Activated T-cell treated with anti-CD3 and anti-CD28 coated beads, Interleukin-2, amount 50 U/mL, for 1 hour (primary cell): ENCODE measurements at regions not wholly inside any gene's neighbourhood (a gene's known extent, or its start where the extent isn't known, plus 50 kb on each side); places are given as distances from the start of the nearest gene placed in this dataset.

Experiments used
- DNase-seq: peaks from one replicate; pipeline ENCODE4 v3.0.0-alpha.2; 2020

DNA sequence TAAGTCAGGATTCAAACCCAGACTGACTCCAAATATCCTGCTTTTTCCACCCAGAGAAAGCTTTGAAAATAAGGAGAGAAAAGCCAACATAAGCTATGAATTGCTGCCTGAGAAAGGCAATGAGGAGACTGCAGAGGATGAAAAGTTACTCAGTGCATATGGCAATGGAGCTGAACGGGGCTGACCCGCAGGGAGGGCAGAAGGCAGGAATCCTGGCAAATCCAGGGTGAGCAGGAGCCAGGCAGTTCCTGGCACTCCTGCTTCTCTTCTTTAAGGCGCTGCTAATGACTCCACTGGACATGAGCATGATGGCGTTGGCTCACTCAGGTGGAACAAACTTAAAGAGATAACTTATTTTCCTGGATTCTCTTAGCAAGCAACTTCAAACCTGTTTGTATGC is 95.2 kb upstream of the TMCC3 start:
- DNase-seq, result no peak

DNA sequence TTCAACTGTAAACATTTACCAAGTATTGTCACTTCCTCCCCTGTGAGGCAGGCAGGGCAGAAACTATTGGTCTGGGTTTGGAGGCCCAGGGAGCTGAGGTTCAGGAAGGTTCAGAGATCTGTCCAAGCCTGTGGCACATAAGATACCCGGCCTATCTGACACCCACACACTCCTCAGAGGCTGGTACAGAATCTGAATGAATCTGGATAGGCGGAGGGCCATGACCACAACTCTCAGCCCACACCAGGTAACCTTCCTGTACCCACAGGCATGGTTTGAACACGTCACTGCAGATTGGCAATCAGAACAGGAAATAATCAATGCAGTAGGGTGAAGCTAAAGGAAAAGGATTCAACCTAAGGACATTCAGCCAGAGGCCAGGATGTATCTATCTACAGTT is 92.8 kb upstream of the TMCC3 start:
- DNase-seq, result no peak

DNA sequence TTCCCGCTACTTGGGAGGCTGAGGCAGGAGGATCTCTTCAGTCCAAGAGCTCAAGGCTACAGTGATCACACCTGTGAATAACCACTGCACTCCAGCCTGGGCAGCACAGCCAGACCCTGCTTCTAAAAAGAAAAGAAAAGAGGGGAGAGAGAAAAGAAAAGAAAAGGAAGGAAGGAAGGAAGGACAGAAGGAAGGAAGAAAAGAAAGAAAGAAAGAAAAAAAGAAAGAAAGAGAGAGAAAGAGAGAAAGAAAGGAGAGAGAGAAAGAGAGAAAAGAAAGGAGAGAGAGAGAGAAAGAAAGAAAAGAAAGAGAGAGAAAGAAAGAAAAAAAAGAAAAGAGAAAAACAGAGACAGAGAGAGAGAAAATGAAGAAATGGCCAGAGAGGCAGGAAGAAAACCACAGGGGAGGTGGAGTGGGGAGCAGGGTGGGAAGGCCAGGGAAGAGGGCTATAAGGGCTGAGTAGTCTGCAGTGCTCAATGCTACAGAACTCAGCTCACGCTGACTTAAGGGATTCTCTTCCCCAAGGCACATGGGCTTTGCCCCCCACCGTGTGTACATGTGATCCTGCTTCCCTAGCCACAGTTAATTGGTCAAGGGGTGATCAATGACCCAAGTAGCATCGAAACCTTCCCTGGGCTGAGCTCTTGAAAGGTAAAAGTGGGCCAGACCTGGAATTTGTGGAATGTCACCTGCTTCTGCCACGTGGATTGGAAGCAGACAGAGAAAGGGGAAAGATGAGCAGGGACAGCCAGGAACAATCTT is 90.4 kb upstream of the TMCC3 start:
- no peak for DNase-seq

DNA sequence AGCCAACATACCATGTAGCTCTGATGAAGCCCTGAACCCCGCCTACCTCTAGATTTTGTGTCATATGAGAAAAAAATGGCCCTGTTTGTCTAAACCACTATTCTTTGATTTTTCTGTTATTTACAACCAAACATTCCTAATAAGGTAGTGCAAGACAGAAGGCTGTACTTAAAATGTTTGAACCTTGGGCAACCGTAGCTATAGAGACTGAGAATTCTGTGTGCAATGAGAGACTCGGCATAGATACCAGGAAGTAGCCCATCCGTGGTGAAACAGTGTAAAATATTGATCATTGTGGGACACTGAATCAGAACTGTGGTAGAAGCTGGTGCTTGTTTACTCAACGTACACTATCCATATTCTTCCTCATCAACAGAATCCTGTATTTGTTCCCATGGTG is 86.5 kb upstream of the TMCC3 start:
- no peak for DNase-seq

DNA sequence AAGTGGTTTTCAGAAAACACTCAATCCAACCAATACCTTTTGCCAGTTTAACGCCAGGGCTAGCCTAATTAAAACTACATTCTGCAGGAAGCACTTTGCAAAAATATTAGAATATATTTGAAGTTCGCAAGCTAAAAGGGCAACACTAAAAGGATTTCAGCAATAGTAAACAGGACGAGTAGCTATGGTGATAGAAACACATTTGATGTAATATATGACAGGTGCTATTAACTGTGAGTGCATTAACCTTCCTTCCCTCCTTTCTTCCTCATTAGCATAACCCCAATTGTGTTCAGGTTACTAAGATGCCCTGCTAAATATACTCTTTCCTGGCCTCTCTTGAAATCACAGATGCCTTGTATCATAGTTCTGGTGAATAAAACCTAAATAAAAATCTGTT is 85.6 kb upstream of the TMCC3 start:
- DNase-seq, result no peak

DNA sequence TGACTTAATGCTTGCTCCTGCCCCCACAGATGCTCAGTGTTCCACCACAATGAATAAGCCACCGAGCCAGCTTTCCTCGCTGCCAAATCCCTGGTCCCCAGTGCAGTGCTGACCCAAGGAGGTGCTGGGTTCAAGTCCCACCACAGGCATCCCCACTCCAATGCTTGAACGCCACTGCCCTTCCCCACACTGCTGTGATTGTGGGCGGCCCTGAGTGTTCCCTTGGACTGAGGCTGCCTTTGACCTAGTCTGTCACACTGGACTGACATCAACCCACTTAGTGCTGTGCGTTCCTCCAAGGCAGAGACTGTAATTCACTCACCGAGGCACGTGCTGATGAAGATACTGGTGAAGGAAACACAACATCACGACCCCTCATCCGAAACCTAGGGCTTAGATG is 83.4 kb upstream of the TMCC3 start:
- no peak for DNase-seq

DNA sequence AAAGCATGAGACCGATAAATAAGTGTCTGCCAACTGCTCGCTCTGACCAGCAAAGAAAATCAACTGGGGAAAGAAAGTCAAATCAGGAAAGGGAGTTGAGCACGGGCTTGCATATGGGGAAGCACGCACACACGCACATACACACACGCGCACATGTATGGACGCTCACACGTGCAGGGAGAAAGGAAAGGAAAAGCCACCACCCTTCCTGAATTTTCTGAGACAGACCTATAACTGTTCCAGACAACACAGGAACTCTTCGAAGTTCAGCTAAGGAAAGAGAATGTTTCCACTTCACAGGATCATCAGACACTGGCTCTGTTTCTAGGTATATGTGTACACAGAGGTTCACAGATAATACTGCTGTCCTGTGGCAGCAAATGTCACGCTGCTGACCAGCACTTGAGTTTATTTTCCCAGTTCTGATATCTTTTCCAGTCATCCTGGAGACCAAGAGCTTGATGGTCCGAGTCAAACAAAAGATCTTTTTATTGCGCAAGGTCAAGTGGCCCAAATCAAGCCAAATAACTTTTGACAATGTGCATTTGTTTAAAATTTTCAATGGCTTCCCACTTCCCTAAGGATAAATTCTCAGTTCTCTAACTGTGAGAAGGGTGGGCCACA is 82.1 kb upstream of the TMCC3 start:
- no peak for DNase-seq

DNA sequence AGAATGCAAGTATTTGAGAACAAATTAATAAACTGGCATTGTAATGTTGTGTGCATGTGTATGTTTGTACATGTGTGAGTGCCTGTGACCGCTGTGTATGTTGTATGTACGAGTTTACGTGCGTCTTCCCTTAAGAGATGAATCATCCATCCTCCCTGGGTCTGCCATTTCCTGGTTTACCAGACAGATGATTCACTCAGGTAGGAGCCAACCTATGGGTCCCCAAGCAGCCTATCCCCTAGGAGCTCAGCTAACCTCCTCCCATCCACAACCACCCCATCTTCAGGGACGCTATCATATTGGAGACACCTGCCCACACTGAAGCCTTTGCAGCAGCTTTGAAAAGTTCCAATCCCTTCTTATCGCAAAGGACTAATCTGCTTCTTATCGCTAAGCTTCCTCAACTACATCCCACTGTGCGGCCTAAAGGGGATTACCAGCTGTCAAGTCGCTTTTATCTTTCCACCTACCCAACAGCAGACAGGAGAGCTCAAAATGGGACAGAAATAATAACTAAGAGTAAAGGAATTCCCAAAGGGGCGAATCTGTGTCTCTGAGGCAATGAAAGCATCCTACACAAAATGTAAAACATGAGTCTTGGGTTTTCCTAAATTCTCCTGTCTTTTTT is 81.5 kb upstream of the TMCC3 start:
- DNase-seq, result no peak

DNA sequence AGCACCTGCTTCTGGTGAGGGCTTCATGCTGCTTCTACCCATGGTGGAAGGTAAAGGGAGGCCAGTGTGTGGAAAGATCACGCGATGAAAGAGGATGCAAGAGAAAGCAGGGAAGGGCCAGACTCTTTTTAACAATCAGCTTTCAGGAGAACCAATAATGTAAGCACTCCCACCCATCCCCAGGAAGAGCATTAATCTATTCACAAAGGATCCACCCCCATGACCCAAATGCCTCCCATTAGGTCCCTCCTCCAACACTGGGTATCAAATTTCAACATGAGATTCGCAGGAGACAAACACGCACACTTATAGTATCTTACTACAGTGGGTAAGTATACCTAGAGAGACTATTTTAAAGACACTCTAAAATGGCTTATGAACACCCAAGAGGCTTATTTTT is 80.5 kb upstream of the TMCC3 start:
- no peak for DNase-seq

DNA sequence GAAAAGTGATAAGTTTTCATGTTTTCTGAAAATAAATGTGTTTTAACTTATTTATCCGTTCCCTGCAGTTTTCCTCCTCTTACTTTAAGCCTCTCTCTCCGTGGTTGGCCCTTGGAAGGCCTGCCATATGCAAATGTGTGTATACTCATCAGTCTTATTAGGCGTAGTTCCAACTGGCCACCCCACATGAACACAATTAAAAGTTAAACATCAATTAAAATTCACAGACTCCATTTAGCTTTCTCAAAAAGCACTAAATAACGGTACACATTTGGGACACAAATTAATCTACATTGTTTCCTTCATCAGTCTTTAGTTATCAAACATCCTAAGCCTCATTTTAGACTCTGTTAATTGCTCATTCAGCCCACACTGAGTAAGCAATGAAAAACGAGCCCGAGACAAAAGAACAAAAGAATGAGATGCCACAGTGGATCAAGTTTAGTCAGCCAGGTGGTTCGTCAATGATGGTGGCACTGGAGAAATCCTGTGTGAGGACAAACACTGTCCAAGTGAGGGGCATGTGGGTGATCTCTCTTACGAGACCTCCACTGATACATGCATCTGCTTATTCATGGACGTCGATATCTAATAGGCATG is 76.0 kb upstream of the TMCC3 start:
- no peak for DNase-seq

DNA sequence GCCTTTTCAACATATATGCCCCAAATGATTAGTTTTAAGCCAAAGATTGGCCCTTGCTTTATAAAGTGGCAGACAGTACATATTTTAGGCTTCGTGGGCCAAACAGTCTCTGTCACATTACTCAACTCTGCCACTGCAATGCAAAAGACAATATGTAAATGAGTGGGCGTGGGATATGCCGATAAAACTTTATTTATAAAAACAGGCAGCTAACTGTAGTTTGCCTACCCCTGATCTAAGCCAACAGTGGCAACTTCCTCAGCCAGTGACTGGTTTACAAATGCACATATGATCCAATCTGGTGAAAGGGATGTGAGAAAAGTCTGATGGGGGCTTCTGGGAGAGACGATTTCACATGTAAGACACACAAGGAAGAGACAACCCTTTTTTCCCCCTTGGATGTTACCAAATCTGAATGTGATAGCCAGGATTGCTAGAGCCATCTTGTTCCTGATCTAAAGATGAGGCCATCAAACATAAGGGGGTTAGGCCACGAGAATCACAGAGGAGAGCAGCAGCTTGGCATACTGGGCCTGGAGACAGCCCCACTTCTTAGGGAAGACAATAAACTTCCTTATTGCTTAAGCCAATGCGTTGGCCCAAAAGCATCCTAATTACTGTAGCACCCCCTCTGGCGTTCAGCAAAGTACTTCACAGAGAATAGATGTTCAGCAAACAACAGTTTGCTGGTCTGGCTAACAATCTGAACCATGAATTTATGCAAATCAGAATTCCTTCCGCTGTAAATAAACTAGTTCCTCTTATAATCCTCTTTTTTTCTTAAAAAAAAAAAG is 75.2 kb upstream of the TMCC3 start:
- DNase-seq, result no peak

DNA sequence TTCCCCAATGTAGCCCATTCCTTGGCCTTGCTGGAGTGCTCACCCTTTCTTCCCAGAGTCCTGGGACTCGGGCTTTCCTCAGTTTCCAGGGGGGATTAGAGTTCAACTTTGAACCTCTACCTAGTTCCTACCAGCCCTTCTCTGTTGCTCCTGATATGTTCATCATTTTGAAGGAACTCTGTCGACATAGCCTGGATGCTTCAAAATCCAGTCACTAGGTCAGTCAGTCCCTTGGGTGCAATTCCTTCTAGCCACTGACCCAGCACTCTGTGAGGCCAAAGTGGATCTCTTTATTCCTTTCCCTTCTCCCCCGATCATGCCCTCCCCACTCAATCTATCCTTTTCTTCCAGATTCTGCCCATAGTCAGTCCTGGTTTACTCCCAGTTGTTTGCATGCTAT is 72.3 kb upstream of the TMCC3 start:
- no peak for DNase-seq

DNA sequence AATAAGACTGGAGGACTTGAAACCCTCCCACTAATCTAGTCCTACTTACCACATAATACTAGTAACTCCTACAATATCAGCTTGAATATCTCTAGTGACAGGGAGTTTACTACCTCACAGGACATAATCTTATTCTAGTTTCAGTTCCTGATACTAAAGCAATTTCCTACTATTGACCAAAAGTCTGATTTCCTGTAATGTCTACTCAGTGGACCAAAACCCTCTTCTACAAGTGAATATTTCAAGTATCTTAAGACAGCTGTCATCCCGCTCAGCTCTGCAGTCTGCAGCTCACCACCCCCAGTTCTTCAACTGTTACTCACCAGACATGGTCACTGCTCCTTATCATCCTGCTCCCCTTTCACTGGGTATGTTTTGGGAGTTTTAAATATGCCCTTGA is 70.8 kb upstream of the TMCC3 start:
- DNase-seq, result no peak

DNA sequence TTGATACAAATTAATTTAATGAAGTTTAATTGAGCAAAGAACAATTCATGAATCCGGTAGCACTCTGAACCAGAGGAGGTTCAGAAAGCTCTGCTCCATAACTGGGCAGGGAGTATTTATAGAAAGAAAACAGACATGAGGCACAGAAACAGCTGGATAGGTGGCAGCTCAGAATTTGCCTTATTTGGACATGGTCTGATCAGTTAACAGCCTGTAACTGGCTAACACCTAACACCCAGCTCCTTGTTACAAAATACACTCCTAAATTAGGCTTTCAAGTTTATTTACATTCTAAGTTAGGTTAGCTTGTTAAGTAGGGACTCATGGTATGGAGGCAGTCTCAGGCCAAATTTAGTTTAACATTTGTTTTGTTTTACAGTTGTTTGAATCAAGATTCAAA is 67.8 kb upstream of the TMCC3 start:
- no peak for DNase-seq

DNA sequence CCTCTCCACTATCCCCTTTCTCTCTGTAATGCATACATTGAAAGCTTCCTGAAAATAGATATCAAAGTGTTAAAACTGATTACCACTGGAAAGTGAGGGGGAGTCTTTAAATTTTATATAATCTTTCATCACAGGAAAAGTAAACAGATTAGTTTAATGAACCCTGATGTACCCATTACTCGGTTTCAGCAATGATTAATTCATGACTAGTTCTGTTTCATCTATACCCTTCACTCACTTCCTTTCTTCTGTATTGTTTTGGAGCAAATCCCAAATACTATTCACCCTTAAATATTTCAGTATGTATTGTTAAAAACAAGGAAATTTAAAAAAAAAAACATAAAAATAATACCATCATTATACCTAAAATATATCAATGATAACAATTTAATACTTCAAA is 67.3 kb upstream of the TMCC3 start:
- DNase-seq, result no peak

DNA sequence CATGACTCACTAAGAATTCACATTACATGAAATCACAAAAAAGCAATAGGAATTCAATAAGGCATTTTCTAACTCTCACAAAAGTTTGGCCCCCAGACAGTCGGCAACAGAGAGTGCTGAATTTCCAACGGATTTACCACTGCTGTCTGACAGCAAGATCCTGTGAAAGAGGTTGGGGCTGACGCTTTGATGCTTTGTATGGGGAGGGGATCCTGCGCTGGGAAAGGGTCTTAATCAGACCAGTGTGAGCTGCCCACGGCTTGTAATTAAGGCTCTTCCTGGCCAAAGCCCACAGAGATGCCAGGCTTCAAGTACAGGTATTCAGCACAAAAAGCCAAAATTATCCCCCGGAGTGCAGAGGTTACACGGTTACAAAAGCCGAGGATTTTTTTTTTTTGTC is 66.8 kb upstream of the TMCC3 start:
- DNase-seq, result no peak

DNA sequence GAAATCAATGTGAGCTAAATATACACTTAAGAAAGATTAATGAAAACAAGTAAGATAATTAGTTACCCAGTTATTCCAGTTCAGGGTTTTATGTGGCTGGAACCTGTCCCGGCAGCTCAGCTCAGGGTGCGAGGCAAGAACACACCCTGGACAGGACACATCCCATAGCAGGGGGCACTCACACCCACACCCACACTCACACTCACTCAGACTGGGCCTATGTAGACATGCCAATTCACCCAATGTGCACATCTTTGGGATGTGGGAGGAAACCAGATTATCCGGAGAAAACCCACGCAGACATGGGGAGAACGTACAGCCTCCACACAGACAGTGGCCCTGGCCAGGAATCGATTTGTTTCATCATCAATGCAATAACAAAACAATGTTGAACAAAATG is 66.0 kb upstream of the TMCC3 start:
- DNase-seq, result no peak

DNA sequence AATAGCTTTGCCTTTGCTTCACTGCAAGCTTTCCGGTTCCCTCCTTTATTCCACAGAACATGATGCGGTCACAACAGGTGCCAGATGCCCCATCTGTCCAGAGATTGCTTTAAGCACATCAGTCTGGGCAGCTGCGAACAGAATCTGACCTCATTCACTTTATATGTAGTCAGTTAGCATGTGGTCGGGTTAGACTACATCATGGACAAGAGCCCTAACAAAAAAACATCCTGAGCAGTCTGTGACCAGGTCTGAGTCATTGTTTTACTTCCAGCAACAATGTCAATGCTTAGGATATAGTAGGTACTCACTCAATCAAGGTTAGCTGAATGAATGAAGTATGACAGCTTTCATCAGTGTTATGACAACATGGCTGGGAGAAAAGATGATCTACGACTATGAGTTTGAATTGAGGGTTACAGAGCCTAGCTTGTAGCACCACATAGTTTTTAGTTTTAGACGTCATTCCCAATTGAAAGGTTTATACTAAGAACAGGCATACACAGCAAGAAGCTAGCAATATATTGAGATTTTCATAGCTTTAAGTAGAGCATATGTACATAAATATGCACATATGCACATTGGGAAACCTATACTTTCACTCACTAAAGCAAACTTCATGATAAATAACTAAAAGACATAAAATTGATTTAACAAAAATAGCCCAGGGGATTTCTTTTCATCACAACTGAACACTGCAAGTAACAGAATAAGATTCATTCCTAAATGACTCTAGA is 64.2 kb upstream of the TMCC3 start:
- DNase-seq, result no peak

DNA sequence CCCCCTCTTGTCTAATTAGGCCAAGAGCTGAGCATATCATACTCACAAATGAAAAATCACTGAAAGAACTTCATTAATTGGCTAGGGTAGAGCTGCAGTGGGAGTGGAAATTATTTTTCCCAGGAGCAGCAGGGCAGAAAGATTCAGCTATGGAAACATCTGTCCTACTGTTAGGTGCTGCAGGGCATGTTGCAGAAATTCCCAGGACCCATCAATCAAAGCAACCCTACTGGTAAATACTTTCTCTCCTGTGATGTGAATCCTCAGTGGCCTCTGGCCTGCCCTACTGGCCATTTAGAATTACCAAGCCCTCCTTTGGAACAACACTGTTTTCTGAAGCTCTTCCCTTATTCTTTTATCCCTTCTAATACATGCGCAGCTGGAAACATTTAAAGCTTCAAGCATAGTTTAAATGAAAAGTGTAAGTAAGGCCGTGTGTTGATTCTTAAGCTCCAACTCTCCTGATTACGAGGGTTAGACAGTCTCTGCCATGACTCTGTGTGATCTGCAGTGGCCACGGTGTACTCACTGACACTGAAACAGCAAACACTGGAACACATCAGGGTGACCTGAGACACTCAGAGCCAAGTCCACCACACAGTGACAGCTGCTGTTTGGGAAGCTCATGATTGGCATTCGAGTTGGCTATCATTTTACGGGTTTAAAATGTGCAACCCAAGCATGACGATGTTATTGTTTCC is 62.6 kb upstream of the TMCC3 start:
- DNase-seq, result no peak

DNA sequence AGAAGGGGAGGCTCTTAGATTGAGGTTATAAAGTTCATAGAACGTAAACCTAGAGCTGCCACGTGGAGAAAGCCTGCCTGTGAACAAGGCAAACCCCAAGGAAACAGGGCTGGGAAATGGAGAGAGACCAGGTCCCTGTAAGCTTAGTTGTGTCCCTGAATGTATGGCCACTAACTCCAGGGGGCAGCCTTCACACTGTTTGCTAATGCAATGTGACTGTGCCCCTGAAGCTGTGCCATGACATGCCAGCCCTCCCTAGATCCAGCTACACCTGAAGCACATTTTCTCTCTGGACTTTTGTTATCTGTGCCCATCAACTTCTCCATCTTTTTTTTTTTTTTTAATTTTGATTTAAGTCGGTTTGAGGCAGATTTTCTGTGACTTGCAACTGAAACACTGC is 60.6 kb upstream of the TMCC3 start:
- peak; percentile 20 for DNase-seq

DNA sequence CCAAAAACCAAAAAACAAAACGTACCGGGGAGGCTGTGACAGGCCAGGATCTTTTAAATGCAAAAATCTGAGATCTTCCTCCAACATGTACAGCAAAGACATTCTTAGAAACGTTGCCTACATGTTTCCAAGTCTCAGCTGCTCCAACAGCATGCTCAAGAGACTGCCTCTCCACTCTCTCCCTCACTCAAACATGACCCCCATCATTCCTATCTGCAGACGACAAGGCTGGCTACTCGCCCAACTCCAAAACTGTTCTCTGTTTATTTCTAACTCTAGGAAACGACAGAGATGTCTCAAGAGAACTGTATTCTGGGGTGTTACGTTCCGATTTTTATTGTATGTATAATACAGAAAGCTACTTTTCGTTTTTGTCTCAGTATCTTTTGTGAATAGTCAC is 57.5 kb upstream of the TMCC3 start:
- no peak for DNase-seq

DNA sequence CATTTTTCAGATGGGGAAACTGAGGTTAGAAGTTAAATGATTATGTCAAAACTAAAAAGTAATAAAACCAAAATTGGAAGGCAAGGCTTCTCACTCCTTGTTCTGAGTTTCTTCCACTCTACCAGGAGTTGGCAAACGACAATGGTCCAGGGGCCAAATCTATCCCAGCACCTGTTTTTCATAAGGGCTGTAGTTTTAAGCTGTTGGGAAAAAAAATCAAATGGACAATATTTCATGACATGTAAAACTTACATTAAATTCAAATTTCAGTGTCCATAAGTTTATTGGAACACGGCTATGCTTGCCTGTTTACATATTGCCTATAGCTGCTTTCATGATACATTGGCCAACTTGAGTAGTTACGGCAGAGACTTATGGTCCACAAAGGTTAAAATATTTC is 56.7 kb upstream of the TMCC3 start:
- no peak for DNase-seq
